ENCODE measurements at regions not wholly inside any gene's neighbourhood (a gene's known extent, or its start where the extent isn't known, plus 50 kb on each side); places are given as distances from the start of the nearest gene placed in this dataset.

GRCh38 chr10:69742356-69742695 is 59.4 kb upstream of the COL13A1 start:
- TF ChIP-seq CTCF (IDR thresholded peaks at IDR 0.05; ENCODE audit: extremely low read depth, insufficient read depth, missing control alignments) = no peak
- no peak for DNase-seq (ENCODE audit: low spot score)
- in situ Hi-C loops (cut with MboI; ENCODE audit: low pct_unique_long_range_greater_than_20kb, low sequenced_read_pairs, unreplicated experiment) = no loop called here

GRCh38 chr10:69742928-69743602 is 58.6 kb upstream of the COL13A1 start:
- TF ChIP-seq CTCF (IDR thresholded peaks at IDR 0.05; ENCODE audit: extremely low read depth, insufficient read depth, missing control alignments) = peak; percentile 45
- DNase-seq (ENCODE audit: low spot score) = no peak

GRCh38 chr10:69744971-69745370 is 56.7 kb upstream of the COL13A1 start:
- no peak for DNase-seq (ENCODE audit: low spot score)
- in situ Hi-C loops (cut with MboI; ENCODE audit: low pct_unique_long_range_greater_than_20kb, low sequenced_read_pairs, unreplicated experiment) = no loop called here
- TF ChIP-seq CTCF (IDR thresholded peaks at IDR 0.05; ENCODE audit: extremely low read depth, insufficient read depth, missing control alignments) = no peak

More at GRCh38 chr10:69742928-69743602, 58.6 kb upstream of the COL13A1 start:
- in situ Hi-C loops (cut with MboI; ENCODE audit: low pct_unique_long_range_greater_than_20kb, low sequenced_read_pairs, unreplicated experiment) = no loop called here

- no peak for TF ChIP-seq CTCF (IDR thresholded peaks at IDR 0.05; ENCODE audit: extremely low read depth, insufficient read depth, missing control alignments)
- in situ Hi-C loops (cut with MboI; ENCODE audit: low pct_unique_long_range_greater_than_20kb, low sequenced_read_pairs, unreplicated experiment) = no loop called here
- DNase-seq (ENCODE audit: low spot score) = no peak
Observed at GRCh38 chr10:69745698-69746097, 56.0 kb upstream of the COL13A1 start.

- in situ Hi-C loops (cut with MboI; ENCODE audit: low pct_unique_long_range_greater_than_20kb, low sequenced_read_pairs, unreplicated experiment) = no loop called here
- no peak for TF ChIP-seq CTCF (IDR thresholded peaks at IDR 0.05; ENCODE audit: extremely low read depth, insufficient read depth, missing control alignments)
- DNase-seq (ENCODE audit: low spot score) = no peak
Observed at GRCh38 chr10:69747179-69747578, 54.5 kb upstream of the COL13A1 start.

GRCh38 chr10:69748621-69749020 is 53.1 kb upstream of the COL13A1 start:
- no peak for TF ChIP-seq CTCF (IDR thresholded peaks at IDR 0.05; ENCODE audit: extremely low read depth, insufficient read depth, missing control alignments)
- DNase-seq (ENCODE audit: low spot score) = no peak
- in situ Hi-C loops (cut with MboI; ENCODE audit: low pct_unique_long_range_greater_than_20kb, low sequenced_read_pairs, unreplicated experiment) = no loop called here

Data from GM13977 (cell line).